Amygdala (tissue), 56 donors: ENCODE measurements at regions not wholly inside any gene's neighbourhood (a gene's known extent, or its start where the extent isn't known, plus 50 kb on each side); places are given as distances from the start of the nearest gene placed in this dataset.

ENCODE experiments used
- DNase-seq, 56 donors: peaks; one replicate each; lab custom pipeline; 2025; lab: John Stamatoyannopoulos, UW

DNA sequence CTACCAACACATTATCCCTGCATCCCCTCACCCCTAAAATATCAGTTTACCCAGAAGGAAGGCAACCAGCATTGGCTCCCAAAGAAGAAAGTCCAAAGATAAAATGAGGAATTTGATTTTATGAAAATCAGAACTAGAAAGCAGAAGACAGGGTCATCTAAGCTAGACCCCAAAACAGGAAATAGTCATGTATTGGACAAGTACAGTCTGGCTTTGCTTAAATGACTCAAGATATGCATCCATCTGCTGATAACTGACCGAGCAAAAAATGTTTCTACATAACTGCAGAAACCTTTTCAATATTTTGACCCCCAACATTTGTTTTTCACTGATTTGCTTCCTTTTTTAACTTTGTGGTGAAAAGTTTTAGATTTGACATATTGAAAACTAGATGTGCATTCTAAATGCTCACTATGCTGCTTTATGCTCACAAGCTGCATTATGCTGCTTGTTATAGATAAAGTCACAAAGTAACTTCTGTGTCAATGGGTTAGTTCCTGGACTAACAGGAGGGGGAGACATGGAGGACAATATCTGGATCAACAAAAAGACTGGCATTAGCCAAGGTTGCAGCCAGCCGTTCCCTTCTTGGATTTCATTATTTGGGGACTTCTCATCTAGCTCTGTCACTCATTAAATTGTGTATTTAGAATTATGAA is 227.0 kb downstream of the INHBA start:
- no peak for DNase-seq

DNA sequence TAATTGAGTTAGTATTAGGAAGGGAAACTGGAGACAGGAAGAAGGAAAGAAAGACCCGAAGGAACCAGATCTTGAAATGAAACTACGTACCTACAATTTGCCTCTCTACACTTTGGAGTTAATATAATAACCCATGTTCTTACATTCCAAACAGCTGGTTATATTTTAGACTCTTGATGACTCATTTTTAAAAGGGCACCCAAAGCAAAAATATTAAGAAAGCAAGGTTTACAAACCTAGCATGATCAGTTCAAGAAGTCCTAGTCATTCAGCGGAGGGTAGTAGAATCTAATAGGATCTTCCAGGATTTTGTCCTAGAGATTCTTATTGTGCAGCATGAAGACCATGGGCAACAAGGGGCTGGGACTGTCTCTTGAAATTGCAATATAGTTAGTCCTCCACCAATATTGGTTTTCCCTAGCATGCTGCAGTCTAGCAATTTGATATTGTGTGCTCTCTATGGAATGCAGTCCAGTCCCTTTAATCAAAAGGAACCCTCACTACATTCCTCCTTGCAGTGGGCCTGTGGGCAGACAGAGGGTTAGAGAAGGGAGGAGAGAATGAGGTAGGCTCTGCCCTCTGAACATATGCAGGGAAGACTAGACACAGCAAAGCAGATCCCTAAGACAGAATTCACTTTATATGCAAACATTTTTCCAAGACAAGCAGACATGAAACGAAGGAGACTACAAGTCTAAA is 230.3 kb downstream of the INHBA start:
- DNase-seq, result no peak

DNA sequence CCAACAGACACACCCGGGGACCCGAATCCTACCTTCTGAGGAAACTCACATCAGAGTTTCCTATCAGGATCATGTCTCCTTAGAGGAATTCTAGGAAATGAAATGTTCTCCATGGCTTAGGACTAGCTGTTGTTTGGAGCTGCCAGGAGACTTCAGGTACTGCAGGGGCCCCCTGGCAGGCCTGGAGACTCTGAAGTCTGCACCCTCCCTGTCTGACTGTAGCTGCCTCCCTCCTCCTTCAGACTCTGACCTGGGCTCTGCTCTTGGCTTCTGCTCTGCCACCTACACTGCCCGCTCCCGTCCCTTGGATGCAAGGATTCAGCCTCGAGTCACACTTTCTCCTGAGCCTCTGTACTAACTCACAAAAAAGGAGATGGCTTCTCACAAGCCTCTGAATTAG is 232.8 kb downstream of the INHBA start:
- DNase-seq, result no peak

DNA sequence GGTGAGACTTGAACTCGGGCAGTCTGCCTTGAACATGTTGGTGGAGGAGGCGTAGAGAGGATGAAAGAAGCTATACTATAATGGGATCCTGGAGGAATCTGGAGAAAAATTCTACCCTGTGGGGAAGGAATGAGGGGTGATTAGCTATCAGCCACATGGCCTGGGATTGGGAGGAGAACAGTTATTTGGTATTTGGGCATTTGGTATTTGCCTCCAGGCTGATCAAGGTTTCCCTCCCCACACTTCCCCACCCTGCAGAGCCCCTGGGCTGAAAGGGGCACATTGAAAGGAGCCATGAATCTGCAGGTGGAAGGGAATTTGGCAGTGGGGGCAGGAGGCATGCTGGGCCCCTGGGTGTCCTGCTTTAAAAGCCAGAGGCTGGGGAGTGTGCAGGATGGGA is 235.3 kb downstream of the INHBA start:
- no peak for DNase-seq

DNA sequence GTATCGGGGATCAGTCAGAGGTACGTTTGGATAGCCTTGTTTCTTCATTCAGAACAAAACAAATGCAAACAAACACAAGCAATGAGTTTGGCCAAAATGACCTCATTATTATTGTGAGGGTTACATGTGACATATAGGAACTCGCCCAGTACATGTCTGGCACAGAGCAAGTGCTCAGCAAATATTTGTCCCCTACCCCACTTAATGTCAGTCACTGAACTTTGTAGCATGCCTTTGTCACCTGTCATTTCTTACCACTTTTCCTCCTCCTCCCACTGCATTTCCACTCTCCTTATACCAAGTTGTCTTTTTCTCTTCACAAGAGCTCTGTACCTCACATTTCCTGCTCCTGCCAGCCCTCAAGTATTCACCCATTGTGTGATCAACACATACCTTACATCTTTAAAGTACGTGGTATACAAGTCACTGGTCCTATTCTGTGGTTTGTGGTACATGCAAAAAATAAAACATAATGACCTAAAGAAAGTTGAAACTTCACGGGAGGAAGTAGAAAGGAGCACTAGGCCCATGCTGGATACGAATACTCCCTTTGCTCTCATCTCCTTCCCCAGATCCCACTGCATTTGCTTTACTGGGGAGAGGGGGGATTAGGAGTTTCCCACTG is 236.0 kb downstream of the INHBA start:
- no peak for DNase-seq

DNA sequence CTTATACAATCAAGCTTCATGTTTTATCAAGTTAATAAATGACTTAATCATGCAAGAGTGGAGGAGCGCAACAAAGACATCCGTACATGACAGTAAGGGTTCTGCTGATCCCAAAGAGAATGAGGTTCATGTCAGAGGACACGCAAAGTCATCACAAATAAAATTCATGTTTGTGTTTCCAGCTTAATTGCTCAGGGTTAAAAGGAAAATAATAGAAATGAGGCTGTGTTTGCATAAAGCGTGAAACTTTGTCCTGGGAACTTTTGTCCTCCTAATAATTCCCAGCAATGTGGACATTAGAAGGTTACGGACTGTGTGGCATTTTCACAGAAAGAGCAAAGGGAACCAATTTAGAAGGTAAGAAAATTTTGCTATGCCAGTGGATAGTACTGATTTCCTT is 237.3 kb downstream of the INHBA start:
- no peak for DNase-seq

DNA sequence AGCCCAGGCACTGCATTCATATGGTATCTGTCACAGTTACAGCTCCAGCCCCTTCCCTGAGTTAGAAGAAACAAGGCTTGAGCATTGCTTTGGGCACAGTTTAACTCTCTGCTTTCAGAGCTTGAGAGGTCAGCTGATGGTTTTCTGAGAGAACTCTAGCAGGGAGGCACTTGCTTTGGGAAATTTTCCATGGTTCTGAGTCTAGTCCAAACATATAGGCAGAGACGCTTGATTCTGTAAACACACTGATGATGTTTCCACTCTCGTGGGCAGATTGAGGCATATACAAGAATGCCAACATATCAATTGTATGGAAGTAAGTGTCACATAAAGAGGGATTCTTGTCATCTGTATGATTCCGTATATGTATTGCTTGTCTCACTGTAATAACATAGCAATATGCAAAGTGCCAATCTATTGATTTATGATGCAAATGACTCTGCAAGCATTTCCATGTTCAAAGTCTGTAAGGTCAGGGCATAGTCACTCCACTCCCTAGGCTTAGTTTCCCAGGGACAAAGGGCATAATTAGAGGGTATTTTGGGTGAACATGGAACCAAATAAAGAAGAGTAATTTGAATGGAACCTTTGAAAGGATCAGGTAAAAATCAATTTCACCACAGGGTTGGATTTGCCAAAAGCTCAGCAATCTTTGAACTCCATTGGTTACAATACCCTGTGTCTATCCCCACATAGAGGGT is 239.0 kb downstream of the INHBA start:
- DNase-seq, result no peak

DNA sequence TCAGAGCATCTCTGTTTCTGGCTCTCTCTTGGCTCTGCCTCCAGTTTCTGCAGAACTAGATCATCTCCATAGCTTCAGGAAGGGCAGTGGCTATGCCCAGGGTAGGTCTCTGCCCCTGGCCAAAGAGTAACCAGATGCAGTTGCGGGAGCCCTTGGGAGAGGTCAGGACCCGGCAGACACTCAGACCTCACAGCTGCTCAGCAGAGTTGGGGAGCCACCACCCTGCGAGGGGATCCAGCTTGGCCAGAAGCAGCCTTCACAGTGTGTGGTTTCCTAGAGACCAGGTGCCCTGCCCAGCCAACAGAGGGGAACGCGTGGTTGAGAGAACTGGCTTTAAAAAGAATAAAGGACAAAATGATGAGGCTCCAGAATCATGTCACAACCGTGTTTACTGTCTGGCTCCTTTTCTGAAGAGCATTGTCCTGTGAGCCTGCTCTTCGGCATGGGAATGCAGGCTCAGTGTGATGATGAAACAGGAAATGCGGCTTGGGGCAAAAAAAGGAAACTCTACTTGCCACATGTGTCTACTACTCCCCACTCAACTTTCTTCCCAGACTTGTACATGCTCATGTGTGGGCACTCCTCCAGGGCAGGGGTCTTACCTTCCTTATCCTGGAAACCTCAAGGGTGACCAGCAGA is 243.1 kb downstream of the INHBA start:
- DNase-seq, result peak in 3 of 56 donors; percentile 7 to 23 (median 9)

DNA sequence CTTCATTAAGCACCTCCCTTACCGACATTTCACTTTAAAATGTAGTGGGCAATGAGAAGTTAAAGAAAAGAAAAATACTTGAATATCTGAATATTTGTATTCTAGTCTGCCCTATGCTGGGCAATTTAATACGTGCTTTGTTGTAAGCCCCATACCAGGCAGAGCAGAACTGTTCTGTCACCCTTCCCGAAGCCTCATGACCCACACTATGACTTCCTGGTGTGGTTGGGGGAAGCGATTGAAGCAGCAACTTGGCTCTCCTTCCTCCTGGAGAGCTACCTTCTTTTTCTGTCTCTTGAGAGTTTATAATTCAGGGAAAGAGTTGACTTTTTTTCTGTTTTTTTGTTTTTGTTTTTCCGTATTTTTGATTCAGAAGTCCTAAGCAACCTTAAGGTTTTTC is 243.7 kb downstream of the INHBA start:
- DNase-seq, result peak in 3 of 56 donors; percentile 2 to 8 (median 3)

DNA sequence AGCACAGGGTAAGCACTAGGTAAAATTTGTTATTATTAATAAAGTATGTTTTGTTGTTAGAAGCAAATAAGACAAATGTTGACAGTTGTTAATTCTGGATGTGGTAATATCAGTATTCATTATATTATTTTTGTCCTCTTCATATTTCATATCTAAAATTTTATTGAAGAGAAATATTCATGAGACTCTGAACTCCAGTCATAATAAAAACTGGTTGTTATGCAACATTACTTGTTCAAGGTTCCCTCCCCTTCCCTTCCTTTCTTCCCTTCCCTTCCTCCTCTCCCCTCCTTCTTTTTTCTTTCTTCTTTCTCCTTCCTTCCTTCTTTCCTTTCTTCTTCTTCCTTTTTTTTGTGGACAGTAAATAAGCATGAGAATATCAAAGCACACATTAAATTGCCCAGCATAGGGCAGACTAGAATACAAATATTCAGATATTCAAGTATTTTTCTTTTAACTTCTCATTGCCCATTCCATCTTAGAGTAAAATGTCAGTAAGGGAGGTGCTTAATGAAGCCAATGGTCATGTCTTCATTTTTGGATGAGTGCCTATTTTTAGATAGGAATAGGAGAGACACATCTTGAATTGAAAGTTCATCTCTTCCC is 245.0 kb downstream of the INHBA start:
- no peak for DNase-seq

DNA sequence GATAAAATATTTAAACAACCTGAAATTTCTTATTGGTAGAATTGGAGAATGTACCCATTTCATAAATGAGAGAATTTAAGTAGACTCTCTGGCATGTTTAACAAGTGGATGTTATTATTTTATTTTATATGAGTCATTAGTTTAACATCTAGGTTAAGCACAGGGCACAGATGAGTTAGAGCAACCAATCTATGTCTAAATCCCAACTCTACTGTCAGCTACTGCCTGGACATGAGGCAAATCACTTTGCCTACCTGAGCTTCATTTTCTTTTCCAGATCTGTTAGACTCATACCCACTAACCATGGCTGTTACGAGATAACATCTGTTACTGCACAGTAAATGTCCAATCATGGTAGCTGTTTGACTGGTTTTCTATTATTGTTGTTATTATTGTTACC is 251.1 kb downstream of the INHBA start:
- DNase-seq, result no peak

DNA sequence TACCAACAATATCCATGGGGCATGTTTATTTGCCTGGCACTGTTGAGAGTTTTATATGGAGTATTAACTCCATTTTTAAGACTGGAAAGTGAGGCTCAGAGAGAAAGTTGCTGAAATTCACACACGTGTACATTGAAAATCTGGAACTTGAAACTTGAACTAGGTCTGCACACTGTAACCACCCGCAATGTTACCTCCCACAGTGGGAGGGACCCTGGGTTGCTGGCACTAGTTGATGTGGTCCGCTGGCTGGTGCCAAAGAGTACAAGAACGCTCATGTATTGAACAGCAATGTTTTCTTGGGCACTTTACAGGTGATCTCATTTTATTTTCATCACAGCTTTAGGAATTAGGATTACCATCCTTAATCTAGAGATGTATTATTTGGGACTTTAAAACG is 253.2 kb downstream of the INHBA start:
- no peak for DNase-seq

DNA sequence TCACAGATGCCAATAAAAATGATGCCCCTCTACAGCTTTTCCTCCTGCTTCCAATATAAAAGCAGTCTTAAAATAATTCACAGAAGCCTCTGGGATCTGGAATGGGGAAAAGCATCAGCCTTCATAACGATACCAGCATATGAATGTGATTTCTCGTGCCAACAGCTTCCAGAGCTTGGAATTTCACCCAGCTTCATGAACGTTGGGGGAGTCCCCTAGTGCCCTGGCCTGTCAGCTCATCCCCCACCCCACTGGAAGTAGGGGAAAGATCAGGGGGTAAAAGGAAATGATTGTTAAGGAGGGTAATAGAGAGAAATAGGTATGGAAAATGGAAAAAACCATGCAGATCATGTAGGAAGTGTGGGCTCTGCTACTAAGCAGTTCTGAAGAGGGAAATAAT is 253.6 kb downstream of the INHBA start:
- DNase-seq, result no peak

DNA sequence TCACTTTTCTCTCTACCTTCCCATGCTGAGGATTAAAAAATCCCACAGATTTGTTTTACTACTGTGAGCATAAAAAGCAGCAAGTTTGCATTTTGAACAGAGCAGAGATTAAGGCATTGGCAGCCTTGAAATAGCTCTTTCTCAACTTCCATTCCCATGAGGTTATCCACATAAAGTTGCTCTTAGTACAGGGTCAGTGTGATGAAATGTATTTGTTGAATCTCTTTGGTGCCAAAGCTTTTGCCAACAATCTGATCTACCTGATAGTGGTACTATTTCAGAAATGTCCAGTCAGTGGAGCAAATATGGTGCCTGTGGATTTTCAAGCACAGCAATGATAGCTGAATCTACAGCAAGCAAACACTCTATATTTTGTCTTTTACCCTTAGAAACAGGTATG is 254.8 kb downstream of the INHBA start:
- no peak for DNase-seq

DNA sequence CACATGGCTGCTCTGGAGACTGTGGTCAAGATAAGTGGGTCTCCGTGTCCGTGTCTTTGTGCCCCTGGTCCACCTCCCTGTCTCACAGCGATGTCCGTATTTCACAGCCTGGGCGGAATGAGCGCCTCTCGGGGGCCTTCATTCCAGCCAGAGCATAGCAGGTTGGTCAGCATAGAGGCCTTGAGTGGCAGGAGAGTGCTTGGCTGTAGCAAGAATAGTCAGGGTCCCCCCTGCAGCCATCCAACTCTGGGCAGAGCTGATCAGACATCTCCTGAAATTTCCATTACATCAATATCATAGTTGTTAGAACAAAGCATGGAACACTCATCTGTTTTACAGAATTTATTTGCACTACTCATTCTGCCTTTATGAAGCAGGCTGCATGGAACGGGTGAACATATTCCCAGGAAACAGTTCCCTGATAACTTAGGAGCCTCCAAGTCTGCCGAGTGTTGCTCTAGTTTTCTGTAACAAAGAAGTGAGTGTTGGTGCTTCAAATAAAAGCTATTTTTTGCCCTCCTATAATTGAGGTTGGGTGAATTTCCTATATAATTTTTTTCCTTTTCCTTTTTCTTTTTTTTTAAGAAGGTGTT is 255.3 kb downstream of the INHBA start:
- DNase-seq, result no peak

DNA sequence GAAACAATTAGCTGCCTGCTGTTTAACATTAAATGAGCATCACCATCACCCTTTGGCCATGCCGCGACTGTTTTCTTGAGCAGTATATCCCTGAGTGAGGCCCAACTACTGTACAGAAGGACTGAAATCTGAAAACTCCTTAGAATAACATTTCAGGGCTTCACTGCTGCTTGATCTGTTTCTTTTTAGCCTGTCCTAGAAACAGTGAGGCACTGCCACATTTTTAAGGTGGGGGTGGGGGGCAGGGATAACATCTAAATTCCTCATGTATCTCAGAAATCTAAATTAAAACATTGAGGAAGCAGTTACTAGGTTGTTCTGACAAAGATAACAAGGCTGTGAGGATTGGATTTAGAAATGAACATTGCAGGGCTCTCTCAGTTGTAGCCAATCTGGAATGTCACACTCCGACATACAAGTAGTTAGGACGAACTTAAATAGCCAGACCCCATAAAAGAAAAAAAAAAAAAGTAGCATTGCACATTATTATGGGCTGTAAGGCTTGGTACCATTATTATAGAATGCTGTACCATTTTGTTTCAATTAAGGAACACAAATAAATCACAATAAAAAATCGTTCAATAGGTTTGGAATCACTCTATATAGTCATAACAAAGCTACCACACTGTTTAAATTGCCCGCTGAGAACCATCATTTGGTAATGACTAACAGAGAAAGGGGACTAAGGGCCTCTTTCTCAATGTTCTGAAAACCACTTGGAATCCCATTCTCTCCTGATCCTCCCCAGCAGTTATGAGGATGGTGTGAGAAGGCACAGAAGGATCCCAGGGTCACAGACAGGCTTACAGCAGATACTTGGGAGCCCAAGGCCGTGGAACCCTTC is 256.1 kb downstream of the INHBA start:
- no peak for DNase-seq

DNA sequence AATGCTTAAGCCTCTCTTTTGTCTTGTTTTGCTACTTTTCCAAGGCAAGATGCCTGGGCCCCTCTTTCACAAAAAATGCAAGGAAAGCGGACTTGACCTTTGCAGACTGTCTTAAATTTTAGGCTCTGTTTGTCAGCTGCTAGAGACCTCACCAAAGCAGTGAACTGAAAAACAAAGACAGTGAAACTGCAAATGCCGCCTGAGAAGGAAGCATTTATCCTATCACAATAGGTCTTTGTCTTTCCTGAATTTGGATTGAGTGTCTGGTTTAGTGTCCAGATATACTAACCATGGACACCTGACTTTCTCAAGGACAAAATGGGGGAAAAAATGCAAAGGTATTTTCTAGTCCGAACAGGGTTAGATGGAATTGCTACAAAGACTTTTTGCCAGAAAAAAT is 256.9 kb downstream of the INHBA start:
- DNase-seq, result peak in 3 of 56 donors; percentile 2 to 24 (median 4)

DNA sequence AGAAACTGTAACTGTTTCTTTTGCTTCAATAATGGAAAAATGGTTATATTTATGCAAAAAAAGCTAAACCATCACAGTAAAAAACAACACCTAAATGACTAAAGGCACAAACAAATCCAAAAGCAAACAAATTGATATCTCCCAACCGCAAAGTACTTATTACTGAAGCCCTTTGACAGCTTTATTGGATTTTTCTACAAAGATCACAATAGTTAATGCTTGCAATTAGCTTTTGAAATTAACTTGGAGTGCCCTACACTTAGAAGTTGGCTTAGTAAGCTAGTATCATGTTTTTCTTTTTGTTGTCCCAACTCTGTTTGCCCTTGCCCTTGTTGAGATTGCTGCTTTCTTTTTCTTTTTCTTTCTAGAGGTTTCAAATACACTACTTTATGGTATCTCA is 257.5 kb downstream of the INHBA start:
- no peak for DNase-seq

DNA sequence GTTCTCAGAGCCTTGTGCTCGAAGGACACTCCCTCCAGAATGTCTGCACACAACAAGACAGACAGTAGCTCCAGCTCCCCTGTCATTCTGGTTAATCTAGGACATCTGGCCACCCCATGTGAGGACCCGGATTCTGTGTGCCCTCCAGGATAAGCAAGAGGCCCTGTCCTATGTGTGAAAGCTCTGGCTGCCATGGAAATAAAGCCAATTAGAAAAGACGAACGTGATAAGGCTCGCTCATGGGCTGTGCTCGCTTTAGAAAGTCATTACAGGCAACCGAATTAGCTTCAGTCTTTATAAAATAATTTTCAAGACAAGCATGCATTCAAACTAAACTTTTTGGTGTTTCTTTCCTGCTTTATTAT is 263.4 kb downstream of the INHBA start:
- no peak for DNase-seq
